Pancreas (tissue), 10 donors: ENCODE measurements at regions not wholly inside any gene's neighbourhood (a gene's known extent, or its start where the extent isn't known, plus 50 kb on each side); places are given as distances from the start of the nearest gene placed in this dataset.

ENCODE experiments used
- ATAC-seq, 4 donors: fragments of 200-7000 bp; cut with Tn5 transposase; one replicate each; pipeline versions ENCODE4 v1.8.0 to v1.9.1; 2020; ENCODE audit warnings: mild to moderate bottlenecking in 4 of 4, moderate library complexity in 4 of 4
- DNase-seq, 6 donors: peaks; one replicate each; pipeline ENCODE4 v3.0.0-alpha.2; 2020
- FAIRE-seq: peaks from 2 replicates; lab custom pipeline; 2012; peaks lifted over from hg19 to GRCh38; lab: Jason Lieb, UNC
- H3K27ac ChIP-seq, 4 donors: fragments of 200-600 bp; sonication (generic); 1 replicate in 3 of 4; 2 replicates in 1 of 4; pipeline versions ENCODE4 v1.5.0 to v1.8.0; 2020
- H3K27me3 ChIP-seq, 4 donors: fragments of 200-600 bp; one replicate each; pipeline ENCODE4 v1.8.0; 2021
- H3K36me3 ChIP-seq, 3 donors: fragments of 200-600 bp; sonication (generic) in 1 of 3; one replicate each; pipeline versions ENCODE4 v1.5.0 to v1.8.0; 2020 to 2021
- H3K4me1 ChIP-seq, 3 donors: fragments of 200-600 bp; one replicate each; pipeline ENCODE4 v1.8.0; 2021
- H3K4me3 ChIP-seq, 4 donors: fragments of 200-600 bp; sonication (generic) in 2 of 4; one replicate each; pipeline versions ENCODE4 v1.5.0 to v1.8.0; 2020 to 2021
- H3K9me3 ChIP-seq, 4 donors: fragments of 200-600 bp; one replicate each; pipeline ENCODE4 v1.8.0; 2021
- CTCF ChIP-seq, 4 donors: fragments of 200-600 bp; sonication (generic) in 3 of 4; IDR thresholded peaks; one replicate each; pipeline versions ENCODE4 v1.5.0 to v1.8.0; 2021; ENCODE audit warnings: antibody characterized with exemption in 4 of 4
- WGBS, 2 donors: extraction: QIAGEN DNeasy Blood & Tissue Kit; methylation state at CpG; one replicate each; pipeline ENCODE4 v1.1.7; 2013; 5-methylcytosine and 5-hydroxymethylcytosine counted together
- intact Hi-C, 3 donors: fragments of 100-400 bp; cut with DNase I; formaldehyde crosslinking; loops; one replicate each; pipeline versions ENCODE4 v1.11.1 to v1.14.2; 2022
- donor health status: healthy with polysubstance abuse.
- donor health status: DM: no; HTN: no; CAD: no; lungs with moderate emphysema.
- donor health status: DM: no; HTN: no; CAD: no.
- donor health status: control.
- donor health status: control.
- donor health status: Bipolar disorder and iron deficiency.
- donor health status: DM: yes; HTN: yes; CAD: no.
- donor health status: DM: no; HTN: no; CAD: no.
- donor health status: DM: no; HTN: no; CAD: no.
- donor health status: DM: yes; HTN: yes; CAD: no.

DNA sequence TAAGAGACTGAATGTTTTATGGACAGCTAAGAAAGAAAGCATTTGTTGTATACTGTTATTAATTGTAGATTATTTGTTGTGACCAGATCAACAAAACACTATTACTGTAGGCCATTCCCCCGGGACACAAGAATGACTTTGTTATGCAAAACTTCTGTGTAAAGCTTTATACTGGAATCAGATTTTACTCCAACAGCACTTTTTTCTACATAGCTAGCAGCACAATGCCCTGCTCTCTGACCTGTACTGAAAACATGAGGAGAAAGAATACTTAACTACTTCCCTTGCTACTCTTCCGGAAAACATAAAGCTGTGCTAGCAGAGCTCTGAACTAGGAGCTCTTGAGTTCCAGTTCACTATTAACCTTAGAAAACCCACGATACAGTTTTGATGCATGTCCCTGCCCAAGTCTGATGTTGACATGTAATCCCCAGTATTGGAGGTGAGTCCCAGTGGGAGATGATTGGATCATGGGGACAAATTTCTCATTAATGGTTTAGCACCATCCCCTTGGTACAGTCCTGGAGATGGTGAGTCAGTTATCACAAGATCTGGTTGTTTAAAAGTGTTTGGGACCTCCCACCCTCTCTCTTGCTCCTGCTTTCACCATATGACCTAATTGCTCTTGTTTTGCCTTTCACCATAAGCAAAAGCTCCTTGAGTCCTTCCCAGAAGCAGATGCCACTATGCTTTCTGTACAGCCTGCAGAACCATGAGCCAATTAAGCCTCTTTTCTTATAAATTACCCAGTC is 601.1 kb upstream of the PIK3C3 start:
- FAIRE-seq: no peak
- intact Hi-C loops: no loop called here
- 56 to 69% methylated on average over 3 of the region's 3 CpGs for WGBS, 2 donors

GRCh38 chr18:41351430-41351829 is 603.6 kb upstream of the PIK3C3 start:
- H3K27me3 ChIP-seq: no peaks in the 10 kb centered on the region
- ATAC-seq (no peak), FAIRE-seq (no peak), DNase-seq (no peak)
- no peaks in the 10 kb centered on the region for H3K36me3 ChIP-seq
- 49 to 54% methylated on average over 3 of the region's 3 CpGs for WGBS, 2 donors
- intact Hi-C loops: no loop called here
- H3K4me3 ChIP-seq: no peak overlapping the region
- TF ChIP-seq CTCF (IDR thresholded peaks at IDR 0.05): no peak
- H3K4me1 ChIP-seq: no peaks in the 10 kb centered on the region
- no peaks in the 10 kb centered on the region for H3K9me3 ChIP-seq
- no peak overlapping the region for H3K27ac ChIP-seq

More for the DNA sequence above, 601.1 kb upstream of the PIK3C3 start:
- no peak for DNase-seq
- Histone ChIP-seq H3K36me3 (no peaks in the 10 kb centered on the region), H3K27me3 (no peaks in the 10 kb centered on the region), H3K9me3 (no peaks in the 10 kb centered on the region), H3K27ac (no peak overlapping the region), H3K4me3 (no peak overlapping the region), H3K4me1 (no peaks in the 10 kb centered on the region)
- ATAC-seq: no peak
- TF ChIP-seq CTCF (IDR thresholded peaks at IDR 0.05): no peak

DNA sequence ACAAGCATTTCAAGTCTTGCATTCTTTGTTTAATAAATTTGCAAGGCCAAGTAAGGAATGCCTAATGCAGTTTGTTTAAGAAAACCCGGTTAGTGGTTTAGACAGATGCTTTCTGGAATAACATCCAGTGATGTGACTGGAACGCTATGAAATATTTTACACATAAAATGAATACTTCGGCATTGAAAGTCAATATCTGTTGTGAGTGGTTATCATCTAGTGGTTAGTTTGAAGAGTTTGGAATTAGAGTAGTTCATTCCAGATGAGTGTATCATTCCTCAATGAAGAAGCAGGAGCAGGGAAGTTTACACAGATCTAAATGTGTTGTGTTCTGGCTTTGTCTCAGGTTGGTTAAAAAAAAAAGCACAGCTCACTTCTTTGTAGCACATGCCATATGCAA is 608.0 kb upstream of the PIK3C3 start:
- Histone ChIP-seq H3K27ac (no peak overlapping the region), H3K9me3 (no peaks in the 10 kb centered on the region), H3K4me1 (no peaks in the 10 kb centered on the region), H3K27me3 (no peaks in the 10 kb centered on the region), H3K4me3 (no peak overlapping the region), H3K36me3 (no peaks in the 10 kb centered on the region)
- DNase-seq: no peak
- 59 to 74% methylated on average over 3 of the region's 3 CpGs for WGBS, 2 donors
- FAIRE-seq: no peak
- no peak for ATAC-seq
- intact Hi-C loops: no loop called here
- TF ChIP-seq CTCF (IDR thresholded peaks at IDR 0.05): no peak

GRCh38 chr18:41343808-41344207 is 611.2 kb upstream of the PIK3C3 start:
- no peaks in the 10 kb centered on the region for H3K27me3 ChIP-seq
- intact Hi-C loops: no loop called here
- no peaks in the 10 kb centered on the region for H3K9me3 ChIP-seq
- H3K4me3 ChIP-seq: no peak overlapping the region
- no peak for DNase-seq
- H3K27ac ChIP-seq: no peak overlapping the region
- no peaks in the 10 kb centered on the region for H3K4me1 ChIP-seq
- WGBS, 2 donors: 54 to 77% methylated on average over 4 of the region's 4 CpGs
- TF ChIP-seq CTCF (IDR thresholded peaks at IDR 0.05): no peak
- FAIRE-seq: no peak
- no peaks in the 10 kb centered on the region for H3K36me3 ChIP-seq
- ATAC-seq: no peak

DNA sequence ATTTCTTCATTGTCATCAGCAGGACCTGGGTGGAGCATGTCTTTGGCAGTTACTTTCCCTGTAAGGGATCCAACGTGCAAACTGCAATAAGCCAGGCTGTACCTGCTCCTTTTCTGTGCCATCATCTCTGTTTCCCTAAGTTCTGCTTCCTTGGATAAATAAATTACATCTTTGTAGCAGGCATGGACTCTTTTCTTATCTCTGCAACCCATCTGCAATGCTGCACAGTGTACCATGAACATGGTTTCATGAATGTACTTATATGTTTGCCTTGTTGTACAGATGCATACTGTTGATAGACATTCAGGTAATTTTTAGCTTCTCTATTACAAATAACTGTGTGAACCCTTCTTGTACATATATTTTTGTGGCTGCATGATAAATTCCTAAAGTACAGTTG is 616.7 kb upstream of the PIK3C3 start:
- H3K4me3 ChIP-seq: no peak overlapping the region
- DNase-seq (no peak), FAIRE-seq (no peak), ATAC-seq (no peak)
- no peaks in the 10 kb centered on the region for H3K4me1 ChIP-seq
- H3K9me3 ChIP-seq: no peaks in the 10 kb centered on the region
- H3K27ac ChIP-seq: no peak overlapping the region
- H3K36me3 ChIP-seq: no peaks in the 10 kb centered on the region
- no peaks in the 10 kb centered on the region for H3K27me3 ChIP-seq
- 31 to 42% methylated on average over 1 of the region's 1 CpG for WGBS, 2 donors
- no peak for TF ChIP-seq CTCF (IDR thresholded peaks at IDR 0.05)
- intact Hi-C loops: no loop called here
